ENCODE measurements at regions not wholly inside any gene's neighbourhood (a gene's known extent, or its start where the extent isn't known, plus 50 kb on each side); places are given as distances from the start of the nearest gene placed in this dataset.

GRCh38 chr13:106299621-106300020, 235.8 kb downstream of the EFNB2 start:
- DNase-seq = no peak
- Histone ChIP-seq H3K9me3 (ENCODE audit: control insufficient read depth in 2 of 3, low read length in 3 of 3) (no peaks in the 10 kb centered on the region), H3K36me3 (ENCODE audit: control insufficient read depth in 2 of 3, insufficient read depth in 3 of 3, low read length in 3 of 3) (no peaks in the 10 kb centered on the region), H3K4me3 (ENCODE audit: low read length) (no peak overlapping the region), H3K4me1 (ENCODE audit: control insufficient read depth in 2 of 2, insufficient read depth in 2 of 2, low read length in 2 of 2) (no peaks in the 10 kb centered on the region), H3K27ac (ENCODE audit: low read depth, low read length) (no peak overlapping the region), H3K27me3 (ENCODE audit: control insufficient read depth in 2 of 2, insufficient read depth in 2 of 2, low read length in 2 of 2) (no peaks in the 10 kb centered on the region)
- peaks cover 0 to 18% (median 6%) of the 10 kb centered on the region in 11 donors for H3K9me3 Mint-ChIP-seq
- H3K4me3 Mint-ChIP-seq = no peak overlapping the region
- CTCF ChIA-PET = no interaction called here
- no peak overlapping the region for H3K27ac Mint-ChIP-seq
- intact Hi-C loops (cut with micrococcal nuclease) = no loop called here
- ATAC-seq = no peak
- H3K27me3 Mint-ChIP-seq = peaks cover 0 to 28% (median 3%) of the 10 kb centered on the region in 5 donors
- POLR2A ChIA-PET = no interaction called here
- no peaks in the 10 kb centered on the region for H3K4me1 Mint-ChIP-seq
- H3K36me3 Mint-ChIP-seq = no peaks in the 10 kb centered on the region

- no peaks in the 10 kb centered on the region for H3K4me1 Mint-ChIP-seq
- ChIA-PET POLR2A (no interaction called here), CTCF (no interaction called here)
- Histone ChIP-seq H3K27ac (ENCODE audit: low read depth, low read length) (no peak overlapping the region), H3K4me1 (ENCODE audit: control insufficient read depth in 2 of 2, insufficient read depth in 2 of 2, low read length in 2 of 2) (no peaks in the 10 kb centered on the region), H3K27me3 (ENCODE audit: control insufficient read depth in 2 of 2, insufficient read depth in 2 of 2, low read length in 2 of 2) (no peaks in the 10 kb centered on the region), H3K9me3 (ENCODE audit: control insufficient read depth in 2 of 3, low read length in 3 of 3) (no peaks in the 10 kb centered on the region), H3K4me3 (ENCODE audit: low read length) (no peak overlapping the region), H3K36me3 (ENCODE audit: control insufficient read depth in 2 of 3, insufficient read depth in 3 of 3, low read length in 3 of 3) (no peaks in the 10 kb centered on the region)
- no peak overlapping the region for H3K4me3 Mint-ChIP-seq
- no peak overlapping the region for H3K27ac Mint-ChIP-seq
- ATAC-seq (no peak), DNase-seq (no peak)
- H3K36me3 Mint-ChIP-seq = no peaks in the 10 kb centered on the region
- H3K9me3 Mint-ChIP-seq = peaks cover 0 to 12% (median 5%) of the 10 kb centered on the region in 11 donors
- H3K27me3 Mint-ChIP-seq = peaks cover 0 to 28% (median 3%) of the 10 kb centered on the region in 5 donors
- intact Hi-C loops (cut with micrococcal nuclease) = no loop called here
These were observed 238.2 kb downstream of the EFNB2 start for GRCh38 chr13:106297283-106297682.

GRCh38 chr13:106296723-106297122, 238.7 kb downstream of the EFNB2 start:
- H3K36me3 ChIP-seq (ENCODE audit: control insufficient read depth in 2 of 3, insufficient read depth in 3 of 3, low read length in 3 of 3) = no peaks in the 10 kb centered on the region
- no peak for DNase-seq
- POLR2A ChIA-PET = no interaction called here
- CTCF ChIA-PET = no interaction called here
- Mint-ChIP-seq H3K36me3 (no peaks in the 10 kb centered on the region), H3K9me3 (peaks cover 0 to 12% (median 5%) of the 10 kb centered on the region in 11 donors), H3K27me3 (peaks cover 0 to 28% (median 3%) of the 10 kb centered on the region in 5 donors), H3K27ac (no peak overlapping the region), H3K4me1 (no peaks in the 10 kb centered on the region), H3K4me3 (no peak overlapping the region)
- no peaks in the 10 kb centered on the region for H3K4me1 ChIP-seq (ENCODE audit: control insufficient read depth in 2 of 2, insufficient read depth in 2 of 2, low read length in 2 of 2)
- no peaks in the 10 kb centered on the region for H3K9me3 ChIP-seq (ENCODE audit: control insufficient read depth in 2 of 3, low read length in 3 of 3)
- H3K4me3 ChIP-seq (ENCODE audit: low read length) = no peak overlapping the region
- intact Hi-C loops (cut with micrococcal nuclease) = no loop called here
- no peaks in the 10 kb centered on the region for H3K27me3 ChIP-seq (ENCODE audit: control insufficient read depth in 2 of 2, insufficient read depth in 2 of 2, low read length in 2 of 2)
- ATAC-seq = no peak
- H3K27ac ChIP-seq (ENCODE audit: low read depth, low read length) = no peak overlapping the region

- Mint-ChIP-seq H3K27ac (no peak overlapping the region), H3K27me3 (peaks cover 0 to 31% (median 3%) of the 10 kb centered on the region in 5 donors), H3K36me3 (peaks cover 0 to 4% (median 0%) of the 10 kb centered on the region in 5 donors), H3K4me1 (no peaks in the 10 kb centered on the region), H3K9me3 (peaks cover 0 to 16% (median 4%) of the 10 kb centered on the region in 11 donors), H3K4me3 (no peak overlapping the region)
- H3K9me3 ChIP-seq (ENCODE audit: control insufficient read depth in 2 of 3, low read length in 3 of 3) = no peaks in the 10 kb centered on the region
- H3K27me3 ChIP-seq (ENCODE audit: control insufficient read depth in 2 of 2, insufficient read depth in 2 of 2, low read length in 2 of 2) = no peaks in the 10 kb centered on the region
- no peaks in the 10 kb centered on the region for H3K36me3 ChIP-seq (ENCODE audit: control insufficient read depth in 2 of 3, insufficient read depth in 3 of 3, low read length in 3 of 3)
- intact Hi-C loops (cut with micrococcal nuclease) = no loop called here
- no peaks in the 10 kb centered on the region for H3K4me1 ChIP-seq (ENCODE audit: control insufficient read depth in 2 of 2, insufficient read depth in 2 of 2, low read length in 2 of 2)
- no peak for DNase-seq
- H3K27ac ChIP-seq (ENCODE audit: low read depth, low read length) = no peak overlapping the region
- ChIA-PET POLR2A (no interaction called here), CTCF (no interaction called here)
- ATAC-seq = no peak
- no peak overlapping the region for H3K4me3 ChIP-seq (ENCODE audit: low read length)
These were observed 239.5 kb downstream of the EFNB2 start for GRCh38 chr13:106295971-106296370.

DNA sequence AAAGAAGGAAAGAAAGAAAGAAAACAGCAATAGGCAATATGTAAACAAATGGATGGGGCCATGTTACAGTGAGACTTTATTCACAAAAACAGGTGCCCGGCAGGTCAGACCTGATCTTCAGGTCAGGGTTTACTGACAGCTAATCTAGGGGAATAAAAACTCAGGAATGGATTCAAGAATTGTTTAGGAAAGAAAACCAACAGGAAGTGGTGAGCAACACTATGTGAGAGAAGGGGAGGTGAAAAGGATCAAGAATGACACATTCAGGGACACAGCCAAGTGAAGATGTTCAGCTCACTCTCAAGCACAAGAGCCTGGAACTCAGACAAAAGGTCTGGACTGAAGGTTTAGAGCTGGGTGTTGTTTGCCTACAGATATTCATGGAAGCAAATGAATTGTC, 244.5 kb downstream of the EFNB2 start:
- Mint-ChIP-seq H3K27ac (no peak overlapping the region), H3K27me3 (peaks cover 0 to 26% (median 6%) of the 10 kb centered on the region in 5 donors), H3K9me3 (peaks cover 0 to 12% (median 3%) of the 10 kb centered on the region in 11 donors), H3K4me1 (no peaks in the 10 kb centered on the region), H3K36me3 (peaks cover 0 to 4% (median 0%) of the 10 kb centered on the region in 5 donors), H3K4me3 (no peak overlapping the region)
- intact Hi-C loops (cut with micrococcal nuclease) = no loop called here
- H3K27me3 ChIP-seq (ENCODE audit: control insufficient read depth in 2 of 2, insufficient read depth in 2 of 2, low read length in 2 of 2) = no peaks in the 10 kb centered on the region
- no peak for DNase-seq
- H3K4me3 ChIP-seq (ENCODE audit: low read length) = no peak overlapping the region
- no peaks in the 10 kb centered on the region for H3K4me1 ChIP-seq (ENCODE audit: control insufficient read depth in 2 of 2, insufficient read depth in 2 of 2, low read length in 2 of 2)
- ChIA-PET POLR2A (no interaction called here), CTCF (no interaction called here)
- ATAC-seq = no peak
- no peaks in the 10 kb centered on the region for H3K9me3 ChIP-seq (ENCODE audit: control insufficient read depth in 2 of 3, low read length in 3 of 3)
- no peak overlapping the region for H3K27ac ChIP-seq (ENCODE audit: low read depth, low read length)
- no peaks in the 10 kb centered on the region for H3K36me3 ChIP-seq (ENCODE audit: control insufficient read depth in 2 of 3, insufficient read depth in 3 of 3, low read length in 3 of 3)

DNA sequence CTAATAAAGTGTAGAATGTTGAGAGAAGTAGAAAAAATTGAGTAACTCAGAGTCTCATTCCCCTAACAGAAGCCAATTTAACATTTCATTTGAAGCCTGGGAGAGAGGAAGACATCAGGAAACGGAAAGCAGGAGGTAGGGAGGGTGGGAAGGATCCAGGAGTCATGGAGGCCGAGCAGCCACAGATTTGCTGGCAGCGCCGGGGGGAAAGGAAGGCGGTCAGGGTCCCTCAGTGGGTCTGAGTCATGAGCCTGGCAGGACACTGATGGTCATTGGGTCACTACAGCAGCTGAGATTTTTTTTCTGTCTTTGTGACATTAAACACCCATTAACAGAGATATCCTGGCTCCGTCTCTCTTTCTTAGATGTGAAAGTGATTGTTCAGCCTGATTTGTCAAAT, 248.1 kb downstream of the EFNB2 start:
- H3K4me1 ChIP-seq (ENCODE audit: control insufficient read depth in 2 of 2, insufficient read depth in 2 of 2, low read length in 2 of 2) = no peaks in the 10 kb centered on the region
- H3K4me3 Mint-ChIP-seq = no peak overlapping the region
- ChIA-PET POLR2A (no interaction called here), CTCF (no interaction called here)
- H3K27me3 ChIP-seq (ENCODE audit: control insufficient read depth in 2 of 2, insufficient read depth in 2 of 2, low read length in 2 of 2) = no peaks in the 10 kb centered on the region
- H3K36me3 Mint-ChIP-seq = peaks cover 0 to 4% (median 0%) of the 10 kb centered on the region in 5 donors
- no peak for DNase-seq
- H3K36me3 ChIP-seq (ENCODE audit: control insufficient read depth in 2 of 3, insufficient read depth in 3 of 3, low read length in 3 of 3) = no peaks in the 10 kb centered on the region
- no peak overlapping the region for H3K4me3 ChIP-seq (ENCODE audit: low read length)
- peaks cover 0 to 24% (median 5%) of the 10 kb centered on the region in 5 donors for H3K27me3 Mint-ChIP-seq
- ATAC-seq = no peak
- no peaks in the 10 kb centered on the region for H3K4me1 Mint-ChIP-seq
- H3K9me3 ChIP-seq (ENCODE audit: control insufficient read depth in 2 of 3, low read length in 3 of 3) = no peaks in the 10 kb centered on the region
- H3K27ac Mint-ChIP-seq = no peak overlapping the region
- intact Hi-C loops (cut with micrococcal nuclease) = no loop called here
- peaks cover 0 to 8% (median 1%) of the 10 kb centered on the region in 11 donors for H3K9me3 Mint-ChIP-seq
- H3K27ac ChIP-seq (ENCODE audit: low read depth, low read length) = no peak overlapping the region

DNA sequence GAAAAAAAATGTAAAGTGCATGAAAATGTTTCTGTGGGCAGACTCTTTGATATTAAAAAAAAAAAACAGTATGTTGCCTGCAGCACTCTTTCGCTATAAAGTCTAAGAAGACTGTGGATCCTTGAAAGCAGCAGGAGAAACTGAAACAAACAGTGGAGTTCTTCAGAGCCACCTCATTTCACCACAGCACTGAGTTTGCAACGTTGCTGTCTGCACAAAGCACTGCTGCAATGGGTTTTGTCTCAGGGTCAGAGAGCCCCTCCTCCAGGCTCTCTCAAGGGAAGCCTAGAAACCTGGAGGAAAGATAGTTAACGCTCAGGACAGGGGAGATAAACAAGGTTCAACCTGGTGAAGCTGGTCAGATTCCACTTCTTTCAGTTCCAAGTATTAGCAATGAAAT, 248.7 kb downstream of the EFNB2 start:
- intact Hi-C loops (cut with micrococcal nuclease) = no loop called here
- no peaks in the 10 kb centered on the region for H3K4me1 Mint-ChIP-seq
- Histone ChIP-seq H3K27ac (ENCODE audit: low read depth, low read length) (no peak overlapping the region), H3K9me3 (ENCODE audit: control insufficient read depth in 2 of 3, low read length in 3 of 3) (no peaks in the 10 kb centered on the region), H3K27me3 (ENCODE audit: control insufficient read depth in 2 of 2, insufficient read depth in 2 of 2, low read length in 2 of 2) (no peaks in the 10 kb centered on the region), H3K4me3 (ENCODE audit: low read length) (no peak overlapping the region), H3K36me3 (ENCODE audit: control insufficient read depth in 2 of 3, insufficient read depth in 3 of 3, low read length in 3 of 3) (no peaks in the 10 kb centered on the region), H3K4me1 (ENCODE audit: control insufficient read depth in 2 of 2, insufficient read depth in 2 of 2, low read length in 2 of 2) (no peaks in the 10 kb centered on the region)
- no peak overlapping the region for H3K27ac Mint-ChIP-seq
- no peak for DNase-seq
- H3K27me3 Mint-ChIP-seq = peaks cover 0 to 24% (median 6%) of the 10 kb centered on the region in 5 donors
- peaks cover 0 to 8% (median 1%) of the 10 kb centered on the region in 11 donors for H3K9me3 Mint-ChIP-seq
- ChIA-PET POLR2A (no interaction called here), CTCF (no interaction called here)
- ATAC-seq = no peak
- H3K4me3 Mint-ChIP-seq = no peak overlapping the region
- peaks cover 0 to 4% (median 0%) of the 10 kb centered on the region in 5 donors for H3K36me3 Mint-ChIP-seq
